Muscle layer of duodenum (tissue), 2 donors: ENCODE measurements at regions not wholly inside any gene's neighbourhood (a gene's known extent, or its start where the extent isn't known, plus 50 kb on each side); places are given as distances from the start of the nearest gene placed in this dataset.

Source experiments
- H3K27ac ChIP-seq: one replicate; pipeline ENCODE4 v1.7.0; 2013; ENCODE audit warnings: mild to moderate bottlenecking, low read length
- H3K27me3 ChIP-seq: one replicate; pipeline ENCODE4 v1.7.0; 2013; ENCODE audit warnings: low read depth, mild to moderate bottlenecking, control low read depth, low read length
- H3K36me3 ChIP-seq, 2 donors: one replicate each; pipeline ENCODE4 v1.7.0; 2013; ENCODE audit warnings: low read length in 2 of 2, control low read depth in 1 of 2, mild to moderate bottlenecking in 1 of 2; ENCODE audit not compliant: insufficient read depth in 2 of 2, control insufficient read depth in 1 of 2
- H3K4me1 ChIP-seq, 2 donors: one replicate each; pipeline ENCODE4 v1.7.0; 2013; ENCODE audit warnings: low read length in 2 of 2, mild to moderate bottlenecking in 2 of 2, control low read depth in 1 of 2, moderate library complexity in 1 of 2; ENCODE audit not compliant: insufficient read depth in 2 of 2, control insufficient read depth in 1 of 2
- H3K4me3 ChIP-seq, 2 donors: one replicate each; pipeline ENCODE4 v1.7.0; 2013; ENCODE audit warnings: low read length in 2 of 2, low read depth in 1 of 2, mild to moderate bottlenecking in 1 of 2
- H3K9me3 ChIP-seq, 2 donors: one replicate each; pipeline ENCODE4 v1.7.0; 2013; ENCODE audit warnings: low read length in 2 of 2, control low read depth in 1 of 2, mild to moderate bottlenecking in 1 of 2; ENCODE audit not compliant: control insufficient read depth in 1 of 2
- donor health status: healthy.

DNA sequence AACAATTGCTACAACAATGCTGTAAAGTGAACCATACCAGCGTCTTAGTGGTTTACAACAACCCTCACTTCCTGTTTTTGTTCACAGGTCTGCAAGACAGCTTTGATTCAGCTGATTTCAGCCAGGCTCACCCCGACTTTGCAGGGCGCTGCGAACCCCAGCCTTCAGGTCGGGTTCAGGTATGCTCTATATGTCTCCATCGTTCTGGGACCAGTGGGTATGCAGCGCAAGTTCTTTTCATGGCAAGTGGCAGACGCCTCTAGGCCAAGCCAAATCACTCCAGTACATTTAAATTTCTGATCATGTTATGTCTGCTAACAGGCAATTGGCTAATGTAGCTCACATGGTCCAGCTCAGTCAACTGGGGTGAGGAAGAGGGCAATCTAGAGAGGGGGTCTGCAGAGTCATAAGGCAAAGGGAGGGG is 52.4 kb upstream of the RGMA start:
- no peak overlapping the region for H3K27ac ChIP-seq
- H3K4me3 ChIP-seq: no peak overlapping the region
- peaks cover 0 to 9% of the 10 kb centered on the region in 2 donors for H3K4me1 ChIP-seq
- no peaks in the 10 kb centered on the region for H3K36me3 ChIP-seq
- no peaks in the 10 kb centered on the region for H3K27me3 ChIP-seq
- H3K9me3 ChIP-seq: no peaks in the 10 kb centered on the region

DNA sequence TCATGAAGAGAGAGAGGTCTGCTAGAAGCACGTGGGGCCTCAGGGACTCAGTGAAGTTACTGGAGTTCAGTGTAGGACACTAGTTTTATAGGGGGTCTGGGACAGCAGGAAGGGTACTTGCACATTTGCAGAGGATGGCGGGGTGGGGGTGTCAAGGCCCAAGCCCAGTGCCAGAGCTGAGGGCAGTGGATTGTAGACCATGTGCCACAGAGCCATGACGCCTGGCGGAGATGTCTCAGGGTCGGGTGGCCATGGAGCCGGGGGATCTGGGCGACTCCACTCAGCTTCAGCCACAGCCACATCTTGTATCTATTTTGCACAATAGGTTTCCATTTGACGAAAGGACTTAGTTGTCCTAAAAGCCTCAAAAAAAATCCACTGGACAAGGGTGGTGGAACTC is 50.4 kb upstream of the RGMA start:
- Histone ChIP-seq H3K4me3 (no peak overlapping the region), H3K4me1 (peaks cover 0 to 2% of the 10 kb centered on the region in 2 donors), H3K27me3 (no peaks in the 10 kb centered on the region), H3K36me3 (no peaks in the 10 kb centered on the region), H3K27ac (no peak overlapping the region), H3K9me3 (no peaks in the 10 kb centered on the region)

DNA sequence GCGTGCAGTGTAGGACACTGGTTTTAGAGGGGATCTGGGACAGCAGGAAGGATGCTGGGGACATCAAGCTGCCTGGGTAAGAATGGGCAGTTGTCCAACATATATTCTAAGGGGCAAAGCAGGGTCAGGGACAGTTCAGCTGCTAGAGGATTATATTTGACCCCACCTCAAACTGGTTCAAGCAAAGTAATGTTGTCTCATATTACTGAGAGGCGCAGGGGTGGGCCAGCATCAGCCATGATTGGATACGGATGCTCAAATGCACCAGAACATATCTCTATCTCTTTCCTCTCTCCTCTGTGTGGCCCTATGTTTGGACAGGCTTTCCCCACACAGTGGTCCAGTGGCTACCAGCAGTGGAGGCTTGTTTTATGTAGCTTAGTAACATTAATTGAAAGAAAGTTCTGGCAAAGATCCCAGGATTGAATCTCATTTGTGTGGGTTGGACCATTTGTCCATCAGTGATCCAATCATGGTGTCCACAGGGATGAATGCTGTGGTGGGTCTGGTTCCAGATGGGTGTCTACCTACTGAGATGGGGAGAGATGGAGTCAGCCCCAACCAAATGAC is 49.8 kb upstream of the RGMA start:
- no peaks in the 10 kb centered on the region for H3K27me3 ChIP-seq
- no peak overlapping the region for H3K27ac ChIP-seq
- no peaks in the 10 kb centered on the region for H3K4me1 ChIP-seq
- H3K9me3 ChIP-seq: no peaks in the 10 kb centered on the region
- H3K4me3 ChIP-seq: no peak overlapping the region
- no peaks in the 10 kb centered on the region for H3K36me3 ChIP-seq
